Right lobe of liver (tissue), 4 donors: ENCODE measurements at regions not wholly inside any gene's neighbourhood (a gene's known extent, or its start where the extent isn't known, plus 50 kb on each side); places are given as distances from the start of the nearest gene placed in this dataset.

Source experiments
- POLR2A ChIP-seq: fragments of 450-650 bp; IDR thresholded peaks from one replicate; pipeline ENCODE4 v1.6.1; 2017; ENCODE audit warnings: antibody characterized with exemption, mild to moderate bottlenecking
- TF ChIP-seq, protein P1 (sequence below), 4 donors: fragments of 200-600 bp in 3 of 4; fragments of 450-650 bp in 1 of 4; IDR thresholded peaks; one replicate each; pipeline versions ENCODE4 v1.5.1 to v1.8.0; 2016 to 2022; ENCODE audit warnings: antibody characterized with exemption in 4 of 4, mild to moderate bottlenecking in 2 of 4
- donor health status: DM: no; HTN: no; CAD: no.
- donor health status: DM: no; HTN: no; CAD: no.
- donor health status: DM: no; HTN: yes; CAD: no.

DNA sequence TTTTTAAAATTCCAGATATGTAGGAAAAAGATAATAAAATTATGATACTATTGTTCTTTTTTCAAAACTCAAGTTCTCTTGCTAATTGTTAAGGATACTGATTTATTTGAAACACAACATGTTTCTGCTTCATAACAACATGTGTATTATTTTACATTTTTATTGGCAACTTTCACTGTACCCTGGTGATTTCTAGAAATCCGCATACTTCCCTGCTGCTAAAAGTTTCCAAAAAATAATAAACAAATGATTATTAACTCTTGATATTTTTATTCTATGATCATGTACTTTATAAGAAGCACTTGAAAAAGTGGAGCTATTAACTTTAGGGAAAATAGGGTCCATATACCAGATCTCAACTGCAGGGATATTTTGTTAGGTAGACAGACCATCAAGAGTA is 71.2 kb upstream of the HCCS start:
- TF ChIP-seq, protein P1, sequence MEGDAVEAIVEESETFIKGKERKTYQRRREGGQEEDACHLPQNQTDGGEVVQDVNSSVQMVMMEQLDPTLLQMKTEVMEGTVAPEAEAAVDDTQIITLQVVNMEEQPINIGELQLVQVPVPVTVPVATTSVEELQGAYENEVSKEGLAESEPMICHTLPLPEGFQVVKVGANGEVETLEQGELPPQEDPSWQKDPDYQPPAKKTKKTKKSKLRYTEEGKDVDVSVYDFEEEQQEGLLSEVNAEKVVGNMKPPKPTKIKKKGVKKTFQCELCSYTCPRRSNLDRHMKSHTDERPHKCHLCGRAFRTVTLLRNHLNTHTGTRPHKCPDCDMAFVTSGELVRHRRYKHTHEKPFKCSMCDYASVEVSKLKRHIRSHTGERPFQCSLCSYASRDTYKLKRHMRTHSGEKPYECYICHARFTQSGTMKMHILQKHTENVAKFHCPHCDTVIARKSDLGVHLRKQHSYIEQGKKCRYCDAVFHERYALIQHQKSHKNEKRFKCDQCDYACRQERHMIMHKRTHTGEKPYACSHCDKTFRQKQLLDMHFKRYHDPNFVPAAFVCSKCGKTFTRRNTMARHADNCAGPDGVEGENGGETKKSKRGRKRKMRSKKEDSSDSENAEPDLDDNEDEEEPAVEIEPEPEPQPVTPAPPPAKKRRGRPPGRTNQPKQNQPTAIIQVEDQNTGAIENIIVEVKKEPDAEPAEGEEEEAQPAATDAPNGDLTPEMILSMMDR (IDR thresholded peaks at IDR 0.05) = no peak
- no peak for TF ChIP-seq POLR2A
